WTC11 (cell line): ENCODE measurements at regions not wholly inside any gene's neighbourhood (a gene's known extent, or its start where the extent isn't known, plus 50 kb on each side); places are given as distances from the start of the nearest gene placed in this dataset.

Experiments
- ATAC-seq: fragments of 200-7000 bp; cut with Tn5 transposase; 2 replicates; pipeline ENCODE4 v1.10.0; 2021; ENCODE audit warnings: mild to moderate bottlenecking, moderate library complexity
- CTCF ChIA-PET: fragments of 300-600 bp; sonication (Branson Sonifier 250); formaldehyde crosslinking; loops from one replicate; lab custom pipeline; 2021; ENCODE audit warnings: antibody characterized with exemption; lab: Charles Lee
- POLR2A ChIA-PET: fragments of 350-600 bp; sonication (Branson Sonifier 250); formaldehyde crosslinking; loops from one replicate; lab custom pipeline; 2021; ENCODE audit warnings: antibody characterized with exemption; lab: Charles Lee
- DNase-seq: peaks from one replicate; pipeline ENCODE4 v3.0.0; 2021; ENCODE audit warnings: low spot score
- H3K27ac Mint-ChIP-seq: 2 replicates; pipeline ENCODE4 v1.8.0; 2021; ENCODE audit warnings: mixed read lengths
- H3K27me3 Mint-ChIP-seq: 2 replicates; pipeline ENCODE4 v1.8.0; 2021; ENCODE audit warnings: low read depth, mild to moderate bottlenecking, moderate library complexity, mixed read lengths
- H3K36me3 Mint-ChIP-seq: 2 replicates; pipeline ENCODE4 v1.8.0; 2021; ENCODE audit warnings: mixed read lengths
- H3K4me1 Mint-ChIP-seq: 2 replicates; pipeline ENCODE4 v1.8.0; 2022; ENCODE audit warnings: mixed read lengths
- H3K4me3 Mint-ChIP-seq: 2 replicates; pipeline ENCODE4 v1.8.0; 2021; ENCODE audit warnings: mild to moderate bottlenecking, moderate library complexity, mixed read lengths
- H3K9me3 Mint-ChIP-seq: 2 replicates; pipeline ENCODE4 v1.8.0; 2021; ENCODE audit warnings: mixed read lengths
- CDX4 ChIP-seq: fragments of 250-450 bp; sonication (Bioruptor Pico); IDR thresholded peaks from 2 replicates; pipeline ENCODE4 v1.9.0; 2021; ENCODE audit warnings: moderate library complexity, mild to moderate bottlenecking, inconsistent platforms, borderline replicate concordance
- CREB1 ChIP-seq: sonication (generic); formaldehyde crosslinking; IDR thresholded peaks from 2 replicates; pipeline ENCODE4 v1.8.0; 2023; ENCODE audit warnings: mild to moderate bottlenecking, missing genetic modification reagents
- EMX1 ChIP-seq: fragments of 250-450 bp; sonication (Bioruptor Pico); IDR thresholded peaks from 2 replicates; pipeline ENCODE4 v1.8.0; 2021; ENCODE audit warnings: mild to moderate bottlenecking
- ERG ChIP-seq: fragments of 250-450 bp; sonication (Bioruptor Pico); IDR thresholded peaks from 2 replicates; pipeline ENCODE4 v1.8.0; 2021; ENCODE audit warnings: mild to moderate bottlenecking
- ETV6 ChIP-seq: sonication (generic); formaldehyde crosslinking; IDR thresholded peaks from 2 replicates; pipeline ENCODE4 v1.8.1; 2022; ENCODE audit warnings: mild to moderate bottlenecking, missing genetic modification reagents
- FOXK1 ChIP-seq: sonication (generic); formaldehyde crosslinking; IDR thresholded peaks from 2 replicates; pipeline ENCODE4 v1.8.0; 2022; ENCODE audit warnings: mild to moderate bottlenecking, moderate library complexity, missing genetic modification reagents
- GRHL2 ChIP-seq: fragments of 250-450 bp; sonication (Bioruptor Pico); IDR thresholded peaks from 2 replicates; pipeline ENCODE4 v1.8.0; 2022; ENCODE audit warnings: mild to moderate bottlenecking, moderate library complexity; ENCODE audit not compliant: insufficient replicate concordance, severe bottlenecking
- HMGXB4 ChIP-seq: sonication (generic); formaldehyde crosslinking; IDR thresholded peaks from 2 replicates; pipeline ENCODE4 v1.8.1; 2023; ENCODE audit warnings: mild to moderate bottlenecking, moderate library complexity, missing genetic modification reagents
- IRF1 ChIP-seq: sonication (generic); formaldehyde crosslinking; IDR thresholded peaks from 2 replicates; pipeline ENCODE4 v1.8.0; 2023; ENCODE audit warnings: missing genetic modification reagents
- IRF2 ChIP-seq: sonication (generic); formaldehyde crosslinking; IDR thresholded peaks from 2 replicates; pipeline ENCODE4 v1.8.0; 2022; ENCODE audit warnings: low read depth, missing genetic modification reagents, borderline replicate concordance
- MAX ChIP-seq: sonication (generic); formaldehyde crosslinking; IDR thresholded peaks from 2 replicates; pipeline ENCODE4 v1.8.0; 2022; ENCODE audit warnings: mild to moderate bottlenecking, missing genetic modification reagents
- MXD4 ChIP-seq: fragments of 250-450 bp; sonication (Bioruptor Pico); IDR thresholded peaks from 2 replicates; pipeline ENCODE4 v1.8.0; 2021; ENCODE audit warnings: mild to moderate bottlenecking, moderate library complexity, borderline replicate concordance
- NFATC4 ChIP-seq: fragments of 250-450 bp; sonication (Bioruptor Pico); IDR thresholded peaks from 2 replicates; pipeline ENCODE4 v1.9.0; 2021; ENCODE audit warnings: mild to moderate bottlenecking
- NR2C2 ChIP-seq: sonication (generic); formaldehyde crosslinking; IDR thresholded peaks from 2 replicates; pipeline ENCODE4 v1.8.0; 2022; ENCODE audit warnings: mild to moderate bottlenecking, missing genetic modification reagents
- PREB ChIP-seq: sonication (generic); formaldehyde crosslinking; IDR thresholded peaks from 2 replicates; pipeline ENCODE4 v1.8.1; 2022; ENCODE audit warnings: mild to moderate bottlenecking, missing genetic modification reagents, moderate library complexity, borderline replicate concordance
- SMAD4 ChIP-seq: sonication (generic); formaldehyde crosslinking; IDR thresholded peaks from 2 replicates; pipeline ENCODE4 v1.8.0; 2022; ENCODE audit warnings: mild to moderate bottlenecking, missing genetic modification reagents
- TEAD1 ChIP-seq: sonication (generic); formaldehyde crosslinking; IDR thresholded peaks from 2 replicates; pipeline ENCODE4 v1.8.0; 2022; ENCODE audit warnings: mild to moderate bottlenecking, missing genetic modification reagents
- USF1 ChIP-seq: sonication (generic); formaldehyde crosslinking; IDR thresholded peaks from 2 replicates; pipeline ENCODE4 v1.8.0; 2022; ENCODE audit warnings: mild to moderate bottlenecking, missing genetic modification reagents
- ZNF416 ChIP-seq: fragments of 250-450 bp; sonication (Bioruptor Pico); IDR thresholded peaks from 2 replicates; pipeline ENCODE4 v1.9.0; 2021; ENCODE audit warnings: mild to moderate bottlenecking, inconsistent platforms
- ZNF423 ChIP-seq: fragments of 250-450 bp; sonication (Bioruptor Pico); IDR thresholded peaks from 2 replicates; pipeline ENCODE4 v2.1.2; 2022; ENCODE audit warnings: mild to moderate bottlenecking, moderate library complexity
- ZNF532 ChIP-seq: fragments of 250-450 bp; sonication (Bioruptor Pico); IDR thresholded peaks from 2 replicates; pipeline ENCODE4 v1.9.0; 2021; ENCODE audit warnings: mild to moderate bottlenecking, borderline replicate concordance
- ZNF671 ChIP-seq: fragments of 250-450 bp; sonication (Bioruptor Pico); IDR thresholded peaks from 2 replicates; pipeline ENCODE4 v1.8.0; 2021; ENCODE audit warnings: mild to moderate bottlenecking

- no peak for TF ChIP-seq MXD4 (CRISPR knock-in tag)
- no peak for TF ChIP-seq ZNF423 (CRISPR knock-in tag)
- no peak for TF ChIP-seq FOXK1 (CRISPR knock-in tag)
- TF ChIP-seq CREB1 (CRISPR knock-in tag): no peak
- TF ChIP-seq PREB (CRISPR knock-in tag): no peak
- no peak for TF ChIP-seq NR2C2
- TF ChIP-seq ZNF416 (CRISPR knock-in tag): no peak
- no peak for TF ChIP-seq ZNF671 (CRISPR knock-in tag)
- TF ChIP-seq USF1 (CRISPR knock-in tag): no peak
- no peak for TF ChIP-seq HMGXB4 (CRISPR knock-in tag)
These were observed 569.3 kb downstream of the TCERG1L start (continued) for GRCh38 chr10:130741901-130742855.

- Mint-ChIP-seq H3K4me3 (no peak overlapping the region), H3K27ac (no peak overlapping the region), H3K27me3 (peaks cover 7% of the 10 kb centered on the region), H3K36me3 (peaks cover 60% of the 10 kb centered on the region), H3K9me3 (peaks cover 57% of the 10 kb centered on the region), H3K4me1 (peaks cover 12% of the 10 kb centered on the region)
- DNase-seq (peak; percentile 19), ATAC-seq (peak; percentile 50)
- ChIA-PET CTCF (interaction anchor here (0.9 kb wide), 1 partner anchor 341 kb away, joined by 3 read pairs; no protein-coding TSS in a partner anchor), POLR2A (no interaction called here)
- TF ChIP-seq TEAD1 (CRISPR knock-in tag): no peak
- no peak for TF ChIP-seq SMAD4 (CRISPR knock-in tag)
- TF ChIP-seq ETV6 (CRISPR knock-in tag): no peak
- TF ChIP-seq MAX (CRISPR knock-in tag): no peak
- TF ChIP-seq ERG (CRISPR knock-in tag): no peak
- no peak for TF ChIP-seq IRF2 (CRISPR knock-in tag)
- TF ChIP-seq EMX1: no peak
- TF ChIP-seq MXD4 (CRISPR knock-in tag): no peak
- TF ChIP-seq IRF1: no peak
- no peak for TF ChIP-seq CDX4 (CRISPR knock-in tag)
- no peak for TF ChIP-seq NFATC4 (CRISPR knock-in tag)
- no peak for TF ChIP-seq GRHL2 (CRISPR knock-in tag)
- TF ChIP-seq ZNF532 (CRISPR knock-in tag): no peak
These were observed 568.4 kb downstream of the TCERG1L start for GRCh38 chr10:130742941-130743675.
